Effector memory CD8-positive, alpha-beta T cell (primary cell): ENCODE measurements at regions not wholly inside any gene's neighbourhood (a gene's known extent, or its start where the extent isn't known, plus 50 kb on each side); places are given as distances from the start of the nearest gene placed in this dataset.
"Not testable (repeated sequence)": the region's sequence is repeated elsewhere in the genome, so short reads cannot be mapped to it uniquely, and the experiment has no call there.

Experiments
- ATAC-seq: fragments of 150-1000 bp; cut with Tn5 transposase; replicated peaks from 2 replicates; pipeline ENCODE4 v1.10.0; 2021; ENCODE audit warnings: mild to moderate bottlenecking, moderate library complexity
- DNase-seq, 3 experiments: peaks; one replicate each; pipeline ENCODE4 v3.0.0; 2021
- H3K27ac Mint-ChIP-seq, 2 donors: one replicate each; pipeline ENCODE4 v1.8.0; 2022; ENCODE audit warnings: mild to moderate bottlenecking in 2 of 2, mixed read lengths in 2 of 2, moderate library complexity in 2 of 2
- H3K27me3 Mint-ChIP-seq, 2 donors: one replicate each; pipeline ENCODE4 v1.8.0; 2022; ENCODE audit warnings: mixed read lengths in 2 of 2
- H3K36me3 Mint-ChIP-seq: one replicate; pipeline ENCODE4 v1.8.0; 2022; ENCODE audit warnings: mild to moderate bottlenecking, moderate library complexity, mixed read lengths; ENCODE audit not compliant: insufficient read depth
- H3K4me1 Mint-ChIP-seq, 2 donors: one replicate each; pipeline ENCODE4 v1.8.0; 2022; ENCODE audit warnings: low read depth in 2 of 2, mixed read lengths in 2 of 2
- H3K4me3 Mint-ChIP-seq, 2 donors: one replicate each; pipeline ENCODE4 v1.8.0; 2022; ENCODE audit warnings: mild to moderate bottlenecking in 2 of 2, mixed read lengths in 2 of 2, moderate library complexity in 2 of 2
- H3K9me3 Mint-ChIP-seq, 2 donors: one replicate each; pipeline ENCODE4 v1.8.0; 2022; ENCODE audit warnings: mixed read lengths in 2 of 2

DNA sequence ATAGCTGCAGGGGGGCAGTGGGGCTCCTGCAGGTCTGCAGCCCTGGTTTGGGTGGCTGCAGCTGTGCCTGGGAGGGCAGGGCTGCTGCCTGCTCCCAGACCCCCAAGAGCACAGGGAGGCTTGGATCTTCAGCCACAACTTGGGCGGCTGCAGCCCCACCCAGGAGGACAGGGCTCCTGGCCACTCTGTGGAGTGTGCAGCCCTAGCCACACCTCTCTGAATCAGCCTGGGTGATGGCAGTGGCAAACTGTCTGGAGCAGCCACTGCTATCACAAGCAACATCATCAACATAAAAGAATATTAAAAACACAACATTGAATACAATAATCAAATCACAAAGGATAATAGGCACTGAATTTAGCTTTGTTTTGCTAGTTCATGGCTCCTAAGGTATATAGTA is 164.9 kb upstream of the SLC27A6 start:
- DNase-seq (no peak), ATAC-seq (no peak)
- Mint-ChIP-seq H3K4me1 (no peaks in the 10 kb centered on the region), H3K9me3 (peaks cover 0 to 9% of the 10 kb centered on the region in 2 donors), H3K27ac (no peak overlapping the region), H3K4me3 (no peak overlapping the region), H3K36me3 (no peaks in the 10 kb centered on the region), H3K27me3 (no peaks in the 10 kb centered on the region)

DNA sequence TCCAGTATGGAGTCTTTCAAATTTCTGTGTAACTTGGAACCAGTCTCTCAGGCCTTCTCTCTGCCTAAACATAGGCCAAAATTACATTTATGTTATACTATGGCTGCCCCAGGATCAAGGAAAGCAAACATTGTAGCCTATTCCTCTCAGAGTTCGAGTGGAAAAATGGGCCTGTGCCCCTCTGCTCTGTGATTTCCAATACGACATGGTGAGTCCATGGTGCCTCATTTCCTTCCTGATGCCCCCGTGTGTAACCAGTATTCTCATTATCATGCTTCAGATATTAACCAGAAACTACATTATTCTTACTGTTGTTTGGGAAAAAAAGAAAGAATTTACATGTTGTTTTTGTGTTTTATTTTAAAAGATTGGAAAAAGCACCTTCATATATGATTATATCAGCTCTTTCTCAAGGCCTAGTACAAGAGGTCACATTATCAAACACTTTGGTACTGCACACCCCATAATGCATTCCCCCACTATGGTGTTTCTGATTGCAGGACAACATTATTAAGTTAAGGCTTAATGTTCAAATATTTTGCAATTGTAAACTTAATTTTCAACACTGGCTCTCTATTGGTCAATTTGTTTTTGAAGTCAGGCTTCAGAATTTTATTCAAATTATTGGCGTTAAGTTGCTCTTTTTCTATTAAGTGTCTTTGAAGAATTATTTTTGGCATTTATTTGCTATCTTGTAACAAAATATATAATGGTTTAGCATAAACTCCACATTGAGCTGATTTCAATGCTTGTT is 151.8 kb upstream of the SLC27A6 start:
- H3K4me1 Mint-ChIP-seq, result no peaks in the 10 kb centered on the region
- no peak overlapping the region for H3K4me3 Mint-ChIP-seq
- ATAC-seq, result no peak
- no peaks in the 10 kb centered on the region for H3K27me3 Mint-ChIP-seq
- DNase-seq, result no peak
- H3K27ac Mint-ChIP-seq, result no peak overlapping the region
- no peaks in the 10 kb centered on the region for H3K36me3 Mint-ChIP-seq
- H3K9me3 Mint-ChIP-seq, result peaks cover 4 to 15% of the 10 kb centered on the region in 2 donors

- Mint-ChIP-seq H3K4me1 (no peaks in the 10 kb centered on the region), H3K27ac (no peak overlapping the region), H3K36me3 (no peaks in the 10 kb centered on the region), H3K9me3 (peaks cover 4 to 8% of the 10 kb centered on the region in 2 donors), H3K27me3 (no peaks in the 10 kb centered on the region), H3K4me3 (no peak overlapping the region)
- ATAC-seq (no peak), DNase-seq (no peak)
Measured at GRCh38 chr5:128815201-128815600, 150.1 kb upstream of the SLC27A6 start.

- no peak overlapping the region for H3K4me3 Mint-ChIP-seq
- H3K27me3 Mint-ChIP-seq, result no peaks in the 10 kb centered on the region
- no peaks in the 10 kb centered on the region for H3K9me3 Mint-ChIP-seq
- H3K4me1 Mint-ChIP-seq, result no peaks in the 10 kb centered on the region
- DNase-seq (no peak), ATAC-seq (no peak)
- no peak overlapping the region for H3K27ac Mint-ChIP-seq
- no peaks in the 10 kb centered on the region for H3K36me3 Mint-ChIP-seq
Measured at GRCh38 chr5:128825826-128826225, 139.5 kb upstream of the SLC27A6 start.

DNA sequence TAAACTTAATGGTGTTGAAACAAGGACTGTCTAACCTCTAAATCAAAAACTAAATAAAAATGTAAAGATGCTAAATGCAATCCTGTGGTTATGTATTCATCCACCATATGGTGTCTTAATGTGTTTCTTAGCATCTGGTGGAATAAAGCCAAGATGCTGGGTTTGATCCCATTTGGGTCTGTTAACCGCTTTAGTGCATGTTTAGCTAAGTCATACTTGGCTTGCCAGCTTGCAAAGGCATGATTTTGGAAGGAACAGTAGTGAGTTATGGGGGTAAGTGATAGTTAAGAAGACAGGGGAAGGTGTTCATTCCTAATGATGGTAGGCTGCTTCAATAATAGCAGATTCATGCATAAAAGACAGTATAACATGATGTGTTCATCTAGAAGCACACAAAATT is 139.0 kb upstream of the SLC27A6 start:
- Mint-ChIP-seq H3K27ac (no peak overlapping the region), H3K36me3 (no peaks in the 10 kb centered on the region), H3K27me3 (no peaks in the 10 kb centered on the region), H3K4me3 (no peak overlapping the region), H3K9me3 (no peaks in the 10 kb centered on the region), H3K4me1 (no peaks in the 10 kb centered on the region)
- DNase-seq (no peak), ATAC-seq (no peak)

GRCh38 chr5:128836571-128836970 is 128.7 kb upstream of the SLC27A6 start:
- no peaks in the 10 kb centered on the region for H3K27me3 Mint-ChIP-seq
- H3K4me1 Mint-ChIP-seq, result no peaks in the 10 kb centered on the region
- no peaks in the 10 kb centered on the region for H3K36me3 Mint-ChIP-seq
- ATAC-seq (no peak), DNase-seq (no peak)
- no peak overlapping the region for H3K27ac Mint-ChIP-seq
- peaks cover 2 to 7% of the 10 kb centered on the region in 2 donors for H3K9me3 Mint-ChIP-seq
- no peak overlapping the region for H3K4me3 Mint-ChIP-seq

- Mint-ChIP-seq H3K4me3 (no peak overlapping the region), H3K9me3 (peaks cover 2 to 7% of the 10 kb centered on the region in 2 donors), H3K36me3 (no peaks in the 10 kb centered on the region), H3K27ac (no peak overlapping the region), H3K4me1 (no peaks in the 10 kb centered on the region), H3K27me3 (no peaks in the 10 kb centered on the region)
- no peak for ATAC-seq
- no peak for DNase-seq
Measured at GRCh38 chr5:128838623-128839022, 126.7 kb upstream of the SLC27A6 start.

DNA sequence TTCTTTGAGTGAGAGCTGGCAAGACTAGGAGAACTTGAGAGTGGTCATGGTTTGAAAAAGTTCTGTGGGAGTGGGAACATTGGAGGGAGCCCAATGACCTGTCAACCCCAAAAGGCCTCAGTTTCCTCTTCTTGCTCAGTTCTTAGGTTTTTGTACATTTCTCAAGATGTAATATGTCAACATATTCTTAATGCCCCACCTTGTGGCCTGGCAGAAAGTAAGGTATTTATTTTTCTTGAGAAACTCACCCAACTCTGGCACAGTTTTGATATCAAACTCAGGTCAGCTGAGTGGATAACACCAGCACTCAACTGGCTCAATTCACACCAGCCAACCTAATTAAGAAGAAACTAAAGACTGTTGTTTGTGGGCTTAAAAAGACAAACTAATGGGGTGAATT is 123.0 kb upstream of the SLC27A6 start:
- Mint-ChIP-seq H3K27me3 (no peaks in the 10 kb centered on the region), H3K4me1 (no peaks in the 10 kb centered on the region), H3K27ac (no peak overlapping the region), H3K4me3 (no peak overlapping the region), H3K36me3 (no peaks in the 10 kb centered on the region), H3K9me3 (peaks cover 2 to 10% of the 10 kb centered on the region in 2 donors)
- DNase-seq (no peak), ATAC-seq (no peak)

- H3K4me1 Mint-ChIP-seq, result no peaks in the 10 kb centered on the region
- DNase-seq, result no peak
- peaks cover 3 to 31% of the 10 kb centered on the region in 2 donors for H3K9me3 Mint-ChIP-seq
- no peak overlapping the region for H3K4me3 Mint-ChIP-seq
- no peak for ATAC-seq
- H3K27me3 Mint-ChIP-seq, result no peaks in the 10 kb centered on the region
- H3K36me3 Mint-ChIP-seq, result no peaks in the 10 kb centered on the region
- H3K27ac Mint-ChIP-seq, result no peak overlapping the region
Measured at GRCh38 chr5:128844354-128844923, 120.8 kb upstream of the SLC27A6 start.

- H3K4me3 Mint-ChIP-seq, result no peak overlapping the region
- no peaks in the 10 kb centered on the region for H3K27me3 Mint-ChIP-seq
- DNase-seq, result no peak
- H3K36me3 Mint-ChIP-seq, result no peaks in the 10 kb centered on the region
- no peak for ATAC-seq
- H3K27ac Mint-ChIP-seq, result no peak overlapping the region
- H3K4me1 Mint-ChIP-seq, result no peaks in the 10 kb centered on the region
- H3K9me3 Mint-ChIP-seq, result peaks cover 11 to 41% of the 10 kb centered on the region in 2 donors
Measured at GRCh38 chr5:128850049-128850448, 115.2 kb upstream of the SLC27A6 start.

DNA sequence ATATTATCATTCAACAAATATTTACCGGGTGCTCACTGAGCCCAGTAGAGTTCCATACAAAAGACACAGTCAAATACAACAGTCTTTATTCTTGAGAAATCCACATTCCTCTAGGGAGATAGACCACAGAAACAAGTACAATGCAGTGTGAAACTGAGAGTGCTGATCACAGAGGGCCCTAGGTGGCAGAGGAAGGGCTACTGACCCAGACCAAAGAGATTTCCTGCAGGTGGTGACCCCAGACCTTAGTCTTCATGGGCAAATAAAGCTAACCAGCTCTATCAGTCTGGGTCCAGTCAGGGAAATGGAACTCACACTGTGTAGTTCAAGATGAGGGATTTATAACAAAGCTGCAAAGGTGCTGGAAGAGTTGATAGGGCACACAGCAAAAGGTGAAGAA is 110.4 kb upstream of the SLC27A6 start:
- Mint-ChIP-seq H3K27me3 (no peaks in the 10 kb centered on the region), H3K4me1 (no peaks in the 10 kb centered on the region), H3K36me3 (no peaks in the 10 kb centered on the region), H3K27ac (no peak overlapping the region), H3K4me3 (no peak overlapping the region), H3K9me3 (peaks cover 5 to 29% of the 10 kb centered on the region in 2 donors)
- ATAC-seq, result no peak
- no peak for DNase-seq

DNA sequence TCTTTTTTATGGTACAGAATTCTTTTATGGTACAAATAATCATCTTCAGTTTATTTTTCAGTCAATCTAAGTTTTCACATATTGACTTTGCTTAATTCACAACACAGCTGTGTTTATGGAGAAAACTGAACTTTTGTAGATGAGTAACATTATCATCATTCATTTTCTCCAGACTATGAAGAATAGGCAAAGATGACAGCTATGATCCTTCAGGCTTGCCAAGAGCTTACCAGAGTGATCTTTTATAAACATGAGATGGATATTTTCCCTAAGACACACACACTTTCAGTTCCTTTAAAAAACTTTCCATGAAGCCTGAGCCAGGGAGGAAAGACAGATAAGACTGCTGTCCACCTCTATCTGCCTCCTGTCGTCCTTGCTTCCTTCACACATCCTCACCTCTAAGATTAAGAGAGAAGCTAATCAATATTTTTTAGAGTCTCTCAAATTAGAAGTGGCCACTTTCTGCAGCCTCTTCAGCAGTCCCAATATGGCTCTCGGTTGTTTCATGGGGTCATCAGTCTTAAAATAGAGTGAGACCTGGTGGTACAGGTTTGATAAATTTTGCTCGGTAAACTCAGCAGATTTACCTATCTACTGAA is 108.1 kb upstream of the SLC27A6 start:
- H3K4me1 Mint-ChIP-seq, result no peaks in the 10 kb centered on the region
- peaks cover 1 to 25% of the 10 kb centered on the region in 2 donors for H3K9me3 Mint-ChIP-seq
- no peak overlapping the region for H3K27ac Mint-ChIP-seq
- H3K4me3 Mint-ChIP-seq, result no peak overlapping the region
- ATAC-seq (no peak), DNase-seq (no peak)
- H3K27me3 Mint-ChIP-seq, result no peaks in the 10 kb centered on the region
- no peaks in the 10 kb centered on the region for H3K36me3 Mint-ChIP-seq

DNA sequence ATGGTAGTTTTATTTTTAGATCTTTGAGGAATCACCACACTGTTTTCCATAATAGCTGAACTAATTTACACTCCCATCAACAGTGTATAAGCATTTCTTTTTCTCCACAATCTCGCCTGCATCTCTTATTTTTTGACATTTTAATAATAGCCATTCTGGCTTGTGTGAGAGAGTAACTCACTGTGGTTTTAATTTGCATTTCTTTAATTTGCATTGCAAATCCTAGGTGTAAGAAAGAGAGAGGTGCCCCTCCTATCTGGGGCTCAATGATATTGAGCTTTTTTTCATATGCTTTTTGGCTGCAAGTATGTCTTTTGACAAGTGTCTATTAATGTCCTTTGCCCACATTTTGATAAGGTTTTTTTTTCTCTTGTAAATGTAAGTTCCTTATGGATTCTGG is 106.3 kb upstream of the SLC27A6 start:
- Mint-ChIP-seq H3K36me3 (no peaks in the 10 kb centered on the region), H3K27ac (no peak overlapping the region), H3K27me3 (no peaks in the 10 kb centered on the region), H3K4me3 (no peak overlapping the region), H3K4me1 (no peaks in the 10 kb centered on the region), H3K9me3 (peaks cover 0 to 25% of the 10 kb centered on the region in 2 donors)
- DNase-seq, result no peak
- ATAC-seq, result no peak

DNA sequence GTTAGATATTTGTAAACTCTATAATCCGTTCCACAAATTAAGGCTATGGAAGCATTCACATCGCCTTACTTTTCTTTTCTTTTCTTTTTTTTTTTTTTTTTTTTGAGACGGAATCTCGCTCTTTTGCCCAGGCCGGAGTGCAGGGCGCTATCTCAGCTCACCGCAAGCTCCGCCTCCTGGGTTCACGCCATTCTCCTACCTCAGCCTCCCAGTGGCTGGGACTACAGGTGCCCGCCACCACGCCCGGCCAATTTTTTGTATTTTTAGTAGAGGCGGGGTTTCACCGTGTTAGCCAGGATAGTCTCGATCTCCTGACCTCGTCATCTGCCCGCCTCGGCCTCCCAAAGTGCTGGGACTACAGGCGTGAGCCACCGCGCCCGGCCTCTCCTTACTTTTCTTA is 104.1 kb upstream of the SLC27A6 start:
- H3K27ac Mint-ChIP-seq, H3K4me3 Mint-ChIP-seq, H3K27me3 Mint-ChIP-seq, H3K4me1 Mint-ChIP-seq, H3K36me3 Mint-ChIP-seq, ATAC-seq, DNase-seq: not testable (repeated sequence)
- peaks cover 0 to 25% of the 10 kb centered on the region in 2 donors for H3K9me3 Mint-ChIP-seq
